IMR-90 (cell line): ENCODE measurements at regions not wholly inside any gene's neighbourhood (a gene's known extent, or its start where the extent isn't known, plus 50 kb on each side); places are given as distances from the start of the nearest gene placed in this dataset.

Source experiments
- BHLHE40 ChIP-seq: fragments of 150-350 bp; IDR thresholded peaks from 2 replicates; pipeline ENCODE4 v1.6.1; 2016; ENCODE audit warnings: mild to moderate bottlenecking, low read depth, low read length
- CEBPB ChIP-seq: IDR thresholded peaks from 2 replicates; pipeline ENCODE4 v1.6.1; 2012; ENCODE audit warnings: low read depth, low read length, improper control_type of control experiment
- TF ChIP-seq, protein P1 (sequence below): conservative IDR thresholded peaks from 2 replicates; pipeline ENCODE4 v1.5.1; 2012; ENCODE audit warnings: mild to moderate bottlenecking, low read depth, low read length, improper control_type of control experiment

DNA sequence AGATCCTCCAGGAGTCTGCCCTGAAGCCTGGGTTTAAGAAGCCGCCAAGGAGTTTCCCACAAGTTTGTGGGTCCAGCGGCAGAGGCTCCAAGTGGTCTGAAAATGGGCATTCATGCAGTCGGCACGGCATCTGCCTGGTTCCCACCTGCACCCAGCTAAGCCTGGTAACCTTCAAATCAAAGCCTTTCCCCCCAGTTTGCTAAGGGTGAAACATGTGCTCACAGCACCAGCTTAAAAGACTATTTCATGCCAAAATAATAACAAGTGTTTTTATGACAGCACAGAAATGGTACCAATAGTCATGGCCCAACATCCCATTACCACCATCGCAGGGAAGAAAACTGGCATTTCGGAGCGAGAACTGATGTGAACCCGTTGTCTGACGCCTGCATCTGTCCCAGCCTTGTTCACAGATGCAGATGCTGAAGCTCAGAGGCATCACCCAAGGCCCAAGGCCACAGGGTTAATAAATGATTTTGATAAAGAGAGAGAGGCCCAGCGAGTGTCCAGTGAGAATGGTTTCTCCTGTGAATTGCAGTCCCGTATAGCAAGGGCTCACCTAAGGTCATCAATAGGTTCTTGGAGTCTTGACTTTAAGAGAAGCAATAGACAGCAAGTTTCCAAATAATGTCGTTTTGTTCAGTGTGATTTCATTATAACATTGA, 188.0 kb upstream of the TPM1 start:
- TF ChIP-seq, protein P1, sequence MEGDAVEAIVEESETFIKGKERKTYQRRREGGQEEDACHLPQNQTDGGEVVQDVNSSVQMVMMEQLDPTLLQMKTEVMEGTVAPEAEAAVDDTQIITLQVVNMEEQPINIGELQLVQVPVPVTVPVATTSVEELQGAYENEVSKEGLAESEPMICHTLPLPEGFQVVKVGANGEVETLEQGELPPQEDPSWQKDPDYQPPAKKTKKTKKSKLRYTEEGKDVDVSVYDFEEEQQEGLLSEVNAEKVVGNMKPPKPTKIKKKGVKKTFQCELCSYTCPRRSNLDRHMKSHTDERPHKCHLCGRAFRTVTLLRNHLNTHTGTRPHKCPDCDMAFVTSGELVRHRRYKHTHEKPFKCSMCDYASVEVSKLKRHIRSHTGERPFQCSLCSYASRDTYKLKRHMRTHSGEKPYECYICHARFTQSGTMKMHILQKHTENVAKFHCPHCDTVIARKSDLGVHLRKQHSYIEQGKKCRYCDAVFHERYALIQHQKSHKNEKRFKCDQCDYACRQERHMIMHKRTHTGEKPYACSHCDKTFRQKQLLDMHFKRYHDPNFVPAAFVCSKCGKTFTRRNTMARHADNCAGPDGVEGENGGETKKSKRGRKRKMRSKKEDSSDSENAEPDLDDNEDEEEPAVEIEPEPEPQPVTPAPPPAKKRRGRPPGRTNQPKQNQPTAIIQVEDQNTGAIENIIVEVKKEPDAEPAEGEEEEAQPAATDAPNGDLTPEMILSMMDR = no peak
- TF ChIP-seq CEBPB (no peak), BHLHE40 (no peak)
